Body of pancreas (tissue), 4 donors: ENCODE measurements at regions not wholly inside any gene's neighbourhood (a gene's known extent, or its start where the extent isn't known, plus 50 kb on each side); places are given as distances from the start of the nearest gene placed in this dataset.

ENCODE experiments used
- POLR2A ChIP-seq, 3 donors: fragments of 450-650 bp; IDR thresholded peaks; one replicate each; pipeline ENCODE4 v1.6.1; 2016; ENCODE audit warnings: antibody characterized with exemption in 3 of 3, mild to moderate bottlenecking in 2 of 3
- TF ChIP-seq, protein P1 (sequence below), 7 experiments: fragments of 450-650 bp in 4 of 7; fragments of 200-600 bp in 3 of 7; sonication (generic) in 3 of 7; IDR thresholded peaks; one replicate each; pipeline ENCODE4 v1.5.1; 2016 to 2019; ENCODE audit warnings: antibody characterized with exemption in 7 of 7

GRCh38 chr1:38486085-38486484 is 373.5 kb downstream of the RRAGC start:
- TF ChIP-seq, protein P1, sequence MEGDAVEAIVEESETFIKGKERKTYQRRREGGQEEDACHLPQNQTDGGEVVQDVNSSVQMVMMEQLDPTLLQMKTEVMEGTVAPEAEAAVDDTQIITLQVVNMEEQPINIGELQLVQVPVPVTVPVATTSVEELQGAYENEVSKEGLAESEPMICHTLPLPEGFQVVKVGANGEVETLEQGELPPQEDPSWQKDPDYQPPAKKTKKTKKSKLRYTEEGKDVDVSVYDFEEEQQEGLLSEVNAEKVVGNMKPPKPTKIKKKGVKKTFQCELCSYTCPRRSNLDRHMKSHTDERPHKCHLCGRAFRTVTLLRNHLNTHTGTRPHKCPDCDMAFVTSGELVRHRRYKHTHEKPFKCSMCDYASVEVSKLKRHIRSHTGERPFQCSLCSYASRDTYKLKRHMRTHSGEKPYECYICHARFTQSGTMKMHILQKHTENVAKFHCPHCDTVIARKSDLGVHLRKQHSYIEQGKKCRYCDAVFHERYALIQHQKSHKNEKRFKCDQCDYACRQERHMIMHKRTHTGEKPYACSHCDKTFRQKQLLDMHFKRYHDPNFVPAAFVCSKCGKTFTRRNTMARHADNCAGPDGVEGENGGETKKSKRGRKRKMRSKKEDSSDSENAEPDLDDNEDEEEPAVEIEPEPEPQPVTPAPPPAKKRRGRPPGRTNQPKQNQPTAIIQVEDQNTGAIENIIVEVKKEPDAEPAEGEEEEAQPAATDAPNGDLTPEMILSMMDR (IDR thresholded peaks at IDR 0.05) = no peak
- TF ChIP-seq POLR2A (IDR thresholded peaks at IDR 0.05) = no peak
